ENCODE measurements at regions not wholly inside any gene's neighbourhood (a gene's known extent, or its start where the extent isn't known, plus 50 kb on each side); places are given as distances from the start of the nearest gene placed in this dataset.
"Not testable (repeated sequence)": the region's sequence is repeated elsewhere in the genome, so short reads cannot be mapped to it uniquely, and the experiment has no call there.

- not testable (repeated sequence) for H3K79me2 ChIP-seq (ENCODE audit: insufficient read depth, low read length); H3K4me2 ChIP-seq (ENCODE audit: insufficient read depth, low read length); DNase-seq; H2AFZ ChIP-seq (ENCODE audit: low read depth, low read length); H3K27me3 ChIP-seq (ENCODE audit: insufficient read depth, low read length, poor library complexity); H3K4me3 ChIP-seq (ENCODE audit: low read depth in 1 of 2, low read length in 2 of 2); H3K36me3 ChIP-seq (ENCODE audit: insufficient read depth, low read length); H3K9me3 ChIP-seq (ENCODE audit: insufficient read depth, low read length, severe bottlenecking); H3K9ac ChIP-seq (ENCODE audit: low read depth, low read length); H3K4me1 ChIP-seq (ENCODE audit: insufficient read depth, low read length); H4K20me1 ChIP-seq (ENCODE audit: insufficient read depth, low read length); H3K27ac ChIP-seq (ENCODE audit: low read length); ATAC-seq (ENCODE audit: insufficient read depth, low read depth)
Measured at GRCh38 chr9:40221596-40222233, 866.2 kb downstream of the SPATA31A1 start.

GRCh38 chr9:40222617-40223200, 867.2 kb downstream of the SPATA31A1 start:
- H3K4me3 ChIP-seq (ENCODE audit: low read depth in 1 of 2, low read length in 2 of 2); H3K4me1 ChIP-seq (ENCODE audit: insufficient read depth, low read length); H3K27ac ChIP-seq (ENCODE audit: low read length); H3K79me2 ChIP-seq (ENCODE audit: insufficient read depth, low read length); H3K36me3 ChIP-seq (ENCODE audit: insufficient read depth, low read length); H2AFZ ChIP-seq (ENCODE audit: low read depth, low read length); H3K9ac ChIP-seq (ENCODE audit: low read depth, low read length); H3K27me3 ChIP-seq (ENCODE audit: insufficient read depth, low read length, poor library complexity); H3K9me3 ChIP-seq (ENCODE audit: insufficient read depth, low read length, severe bottlenecking); H4K20me1 ChIP-seq (ENCODE audit: insufficient read depth, low read length); H3K4me2 ChIP-seq (ENCODE audit: insufficient read depth, low read length): not testable (repeated sequence)
- peak; percentile 5 for DNase-seq
- 0 out of 3 replicates have a peak, but pooled peaks have one; percentile 24 for ATAC-seq (ENCODE audit: insufficient read depth, low read depth)

- not testable (repeated sequence) for H3K27me3 ChIP-seq (ENCODE audit: insufficient read depth, low read length, poor library complexity); H3K9ac ChIP-seq (ENCODE audit: low read depth, low read length); ATAC-seq (ENCODE audit: insufficient read depth, low read depth); H3K79me2 ChIP-seq (ENCODE audit: insufficient read depth, low read length); H3K4me1 ChIP-seq (ENCODE audit: insufficient read depth, low read length); H3K27ac ChIP-seq (ENCODE audit: low read length); H3K9me3 ChIP-seq (ENCODE audit: insufficient read depth, low read length, severe bottlenecking); H2AFZ ChIP-seq (ENCODE audit: low read depth, low read length); H3K36me3 ChIP-seq (ENCODE audit: insufficient read depth, low read length); H3K4me3 ChIP-seq (ENCODE audit: low read depth in 1 of 2, low read length in 2 of 2); H4K20me1 ChIP-seq (ENCODE audit: insufficient read depth, low read length); H3K4me2 ChIP-seq (ENCODE audit: insufficient read depth, low read length)
- peak; percentile 7 for DNase-seq
Measured at GRCh38 chr9:40223353-40223752, 867.9 kb downstream of the SPATA31A1 start.
